ENCODE measurements at regions not wholly inside any gene's neighbourhood (a gene's known extent, or its start where the extent isn't known, plus 50 kb on each side); places are given as distances from the start of the nearest gene placed in this dataset.

DNA sequence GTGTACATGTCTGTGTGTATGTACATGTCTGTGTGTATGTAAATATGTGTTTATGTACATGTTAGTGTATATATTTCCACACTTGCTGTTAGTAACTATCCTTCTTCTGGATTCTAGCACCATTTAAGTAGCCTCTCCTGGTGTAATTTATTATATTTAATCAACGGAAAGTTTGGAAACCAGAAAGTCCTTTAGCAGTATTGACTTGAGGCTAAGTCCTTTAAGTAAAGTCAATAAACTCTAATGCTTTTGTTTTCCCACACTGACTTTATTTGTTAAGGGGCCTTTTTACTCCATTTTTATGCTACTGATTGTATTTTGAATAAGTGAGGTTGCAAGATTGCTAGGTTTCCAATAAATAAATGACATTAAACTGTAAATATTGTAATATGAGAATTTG is 876.4 kb upstream of the SEL1L start:
- FAIRE-seq (no peak), DNase-seq (ENCODE audit: low read depth) (no peak)
- Histone ChIP-seq H3K27me3 (ENCODE audit: control insufficient read depth, insufficient read depth, low read length) (no peaks in the 10 kb centered on the region), H3K36me3 (ENCODE audit: control insufficient read depth, insufficient read depth, low read length) (no peaks in the 10 kb centered on the region), H3K4me3 (ENCODE audit: low read depth, low read length) (no peak overlapping the region)
- TF ChIP-seq, protein P1, sequence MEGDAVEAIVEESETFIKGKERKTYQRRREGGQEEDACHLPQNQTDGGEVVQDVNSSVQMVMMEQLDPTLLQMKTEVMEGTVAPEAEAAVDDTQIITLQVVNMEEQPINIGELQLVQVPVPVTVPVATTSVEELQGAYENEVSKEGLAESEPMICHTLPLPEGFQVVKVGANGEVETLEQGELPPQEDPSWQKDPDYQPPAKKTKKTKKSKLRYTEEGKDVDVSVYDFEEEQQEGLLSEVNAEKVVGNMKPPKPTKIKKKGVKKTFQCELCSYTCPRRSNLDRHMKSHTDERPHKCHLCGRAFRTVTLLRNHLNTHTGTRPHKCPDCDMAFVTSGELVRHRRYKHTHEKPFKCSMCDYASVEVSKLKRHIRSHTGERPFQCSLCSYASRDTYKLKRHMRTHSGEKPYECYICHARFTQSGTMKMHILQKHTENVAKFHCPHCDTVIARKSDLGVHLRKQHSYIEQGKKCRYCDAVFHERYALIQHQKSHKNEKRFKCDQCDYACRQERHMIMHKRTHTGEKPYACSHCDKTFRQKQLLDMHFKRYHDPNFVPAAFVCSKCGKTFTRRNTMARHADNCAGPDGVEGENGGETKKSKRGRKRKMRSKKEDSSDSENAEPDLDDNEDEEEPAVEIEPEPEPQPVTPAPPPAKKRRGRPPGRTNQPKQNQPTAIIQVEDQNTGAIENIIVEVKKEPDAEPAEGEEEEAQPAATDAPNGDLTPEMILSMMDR (IDR thresholded peaks at IDR 0.05; ENCODE audit: insufficient read depth, low read length, severe bottlenecking) = no peak

DNA sequence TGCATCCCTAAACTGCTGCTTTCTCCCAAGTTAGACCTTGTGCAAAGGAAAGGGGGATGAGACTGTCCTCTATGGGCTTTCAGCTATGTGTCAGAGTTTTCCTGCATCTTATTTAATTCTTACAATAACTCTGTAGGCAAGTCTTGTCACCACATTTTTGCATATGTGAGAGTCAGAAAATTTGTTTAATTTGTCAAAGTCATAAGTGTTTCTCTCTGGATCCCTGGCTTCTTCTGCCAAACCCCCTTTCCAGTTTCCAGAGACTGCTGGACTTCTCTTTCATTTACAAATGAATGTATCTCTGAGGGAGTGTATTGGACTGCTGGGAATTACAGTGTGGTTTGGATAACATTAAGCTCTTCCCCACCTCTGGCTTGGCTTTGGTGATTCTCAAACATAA is 877.6 kb upstream of the SEL1L start:
- no peaks in the 10 kb centered on the region for H3K36me3 ChIP-seq (ENCODE audit: control insufficient read depth, insufficient read depth, low read length)
- no peaks in the 10 kb centered on the region for H3K27me3 ChIP-seq (ENCODE audit: control insufficient read depth, insufficient read depth, low read length)
- H3K4me3 ChIP-seq (ENCODE audit: low read depth, low read length) = no peak overlapping the region
- no peak for DNase-seq (ENCODE audit: low read depth)
- no peak for FAIRE-seq
- TF ChIP-seq, protein P1 (IDR thresholded peaks at IDR 0.05; ENCODE audit: insufficient read depth, low read length, severe bottlenecking) = no peak

DNA sequence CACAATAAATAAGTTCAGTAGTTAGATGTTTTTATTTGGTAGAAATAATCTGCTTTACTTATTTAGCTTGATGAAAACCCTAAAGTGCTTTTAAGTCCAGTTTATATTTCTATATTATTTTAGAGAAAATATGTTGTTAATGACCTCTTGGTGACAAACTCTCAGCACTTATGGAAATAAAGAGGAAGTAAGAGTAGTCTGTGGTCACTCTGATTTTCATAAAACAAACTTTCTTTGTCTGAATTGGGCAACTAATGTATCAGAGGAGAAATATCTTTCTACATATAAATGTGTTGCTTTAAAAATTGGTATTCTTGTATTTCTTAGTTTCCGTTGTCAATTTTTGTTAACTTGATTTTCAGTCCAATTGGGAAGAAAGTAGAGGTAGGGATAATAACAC is 878.9 kb upstream of the SEL1L start:
- Histone ChIP-seq H3K36me3 (ENCODE audit: control insufficient read depth, insufficient read depth, low read length) (no peaks in the 10 kb centered on the region), H3K4me3 (ENCODE audit: low read depth, low read length) (no peak overlapping the region), H3K27me3 (ENCODE audit: control insufficient read depth, insufficient read depth, low read length) (no peaks in the 10 kb centered on the region)
- TF ChIP-seq, protein P1 (IDR thresholded peaks at IDR 0.05; ENCODE audit: insufficient read depth, low read length, severe bottlenecking) = no peak
- FAIRE-seq (no peak), DNase-seq (ENCODE audit: low read depth) (no peak)

DNA sequence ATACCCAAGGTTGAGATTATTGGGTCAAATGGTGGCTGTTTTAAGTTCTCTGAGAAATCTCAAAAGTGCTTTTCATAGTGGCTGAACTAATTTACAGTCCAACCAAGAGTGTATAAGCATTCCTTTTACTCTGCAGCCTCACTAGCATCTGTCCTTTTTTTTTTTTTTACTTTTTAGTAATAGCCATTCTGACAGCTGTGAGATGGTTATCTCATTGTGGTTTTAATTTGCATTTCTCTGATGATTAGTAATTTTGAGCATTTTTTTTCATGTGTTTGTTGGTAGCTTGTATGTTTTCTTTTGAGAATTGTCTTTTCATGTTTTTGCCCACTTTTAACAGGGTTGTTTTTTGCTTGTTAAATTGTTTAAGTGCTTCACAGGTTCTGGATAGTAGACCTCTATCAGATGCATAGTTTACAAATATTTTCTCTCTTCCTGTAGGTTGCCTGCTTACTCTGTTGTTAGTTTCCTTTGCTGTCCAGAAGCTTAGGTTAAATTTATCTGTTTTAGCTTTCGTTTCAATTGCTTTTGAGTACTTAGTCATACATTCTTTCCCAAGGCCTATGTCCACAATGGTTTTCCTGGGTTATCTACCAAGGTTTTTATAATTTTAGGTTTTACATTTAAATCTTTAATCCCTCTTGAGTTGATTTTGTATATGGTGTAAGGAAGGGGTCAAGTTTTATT is 881.3 kb upstream of the SEL1L start:
- Histone ChIP-seq H3K27me3 (ENCODE audit: control insufficient read depth, insufficient read depth, low read length) (no peaks in the 10 kb centered on the region), H3K36me3 (ENCODE audit: control insufficient read depth, insufficient read depth, low read length) (no peaks in the 10 kb centered on the region), H3K4me3 (ENCODE audit: low read depth, low read length) (no peak overlapping the region)
- TF ChIP-seq, protein P1 (IDR thresholded peaks at IDR 0.05; ENCODE audit: insufficient read depth, low read length, severe bottlenecking) = no peak
- DNase-seq (ENCODE audit: low read depth) = no peak
- no peak for FAIRE-seq

DNA sequence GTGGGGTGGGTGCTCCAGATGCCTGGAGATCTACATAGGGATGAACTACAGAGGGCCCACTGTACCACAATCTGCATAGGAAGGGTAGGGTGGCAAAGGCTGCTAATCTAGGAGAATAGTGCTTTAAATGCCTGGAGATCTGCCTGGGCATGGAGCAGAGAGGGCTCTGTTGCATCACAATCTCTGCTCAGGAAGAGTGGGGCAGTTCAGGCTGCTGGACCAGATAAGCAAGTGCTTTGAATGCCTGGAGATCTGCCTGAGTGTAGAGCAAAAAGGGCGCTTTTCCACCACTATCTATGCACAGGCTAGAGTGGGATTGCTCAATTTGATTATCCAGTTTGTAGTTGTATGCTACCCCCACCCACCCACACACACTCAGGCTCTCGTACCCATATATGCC is 886.3 kb upstream of the SEL1L start:
- Histone ChIP-seq H3K27me3 (ENCODE audit: control insufficient read depth, insufficient read depth, low read length) (no peaks in the 10 kb centered on the region), H3K4me3 (ENCODE audit: low read depth, low read length) (no peak overlapping the region), H3K36me3 (ENCODE audit: control insufficient read depth, insufficient read depth, low read length) (no peaks in the 10 kb centered on the region)
- FAIRE-seq (no peak), DNase-seq (ENCODE audit: low read depth) (peak; percentile 1)
- TF ChIP-seq, protein P1 (IDR thresholded peaks at IDR 0.05; ENCODE audit: insufficient read depth, low read length, severe bottlenecking) = no peak

DNA sequence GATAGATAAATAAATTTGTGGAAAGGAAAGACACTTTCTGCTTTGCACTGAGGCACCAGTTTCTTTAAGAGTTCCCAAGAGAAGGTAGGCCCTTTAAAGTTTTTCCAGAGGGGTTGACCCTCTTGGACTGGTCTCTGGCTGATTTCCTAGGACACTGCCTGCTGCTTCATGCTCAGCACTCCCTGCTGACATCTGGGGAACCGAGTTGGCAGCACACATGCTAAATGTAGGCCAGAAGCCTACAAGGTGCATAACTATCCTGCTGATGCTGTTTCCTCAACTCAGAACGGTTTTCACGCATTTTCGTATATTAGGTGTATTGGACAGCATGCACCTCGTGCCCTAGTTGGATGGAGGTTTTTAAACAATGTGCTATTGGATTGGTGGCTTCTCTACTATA is 887.2 kb upstream of the SEL1L start:
- FAIRE-seq (no peak), DNase-seq (ENCODE audit: low read depth) (no peak)
- H3K4me3 ChIP-seq (ENCODE audit: low read depth, low read length) = no peak overlapping the region
- H3K36me3 ChIP-seq (ENCODE audit: control insufficient read depth, insufficient read depth, low read length) = no peaks in the 10 kb centered on the region
- TF ChIP-seq, protein P1 (IDR thresholded peaks at IDR 0.05; ENCODE audit: insufficient read depth, low read length, severe bottlenecking) = no peak
- H3K27me3 ChIP-seq (ENCODE audit: control insufficient read depth, insufficient read depth, low read length) = no peaks in the 10 kb centered on the region
